Astrocyte (in vitro differentiated cells and primary cell): ENCODE measurements at regions not wholly inside any gene's neighbourhood (a gene's known extent, or its start where the extent isn't known, plus 50 kb on each side); places are given as distances from the start of the nearest gene placed in this dataset.

ENCODE experiments used
- DNase-seq: peaks from one replicate; pipeline ENCODE4 v3.0.0-alpha.2; 2010; ENCODE audit warnings: low read depth
- FAIRE-seq: peaks from 2 replicates; lab custom pipeline; 2011; peaks lifted over from hg19 to GRCh38; lab: Jason Lieb, UNC
- H2AFZ ChIP-seq: 2 replicates; pipeline ENCODE4 v1.6.0; 2012; ENCODE audit warnings: low read depth, low read length, inconsistent platforms
- H3K27ac ChIP-seq: 2 replicates; pipeline ENCODE4 v1.5.1; 2011; ENCODE audit warnings: low read depth, low read length, inconsistent platforms
- H3K27me3 ChIP-seq: 2 replicates; pipeline ENCODE4 v1.6.0; 2011; ENCODE audit warnings: low read length, inconsistent platforms; ENCODE audit not compliant: insufficient read depth
- H3K36me3 ChIP-seq: 2 replicates; pipeline ENCODE4 v1.5.1; 2011; ENCODE audit warnings: low read length, inconsistent platforms; ENCODE audit not compliant: insufficient read depth
- H3K4me1 ChIP-seq: 2 replicates; pipeline ENCODE4 v1.5.1; 2011; ENCODE audit warnings: low read length, inconsistent platforms; ENCODE audit not compliant: insufficient read depth
- H3K4me2 ChIP-seq: 2 replicates; pipeline ENCODE4 v1.6.0; 2012; ENCODE audit warnings: low read length, inconsistent platforms
- H3K4me3 ChIP-seq: 2 replicates; pipeline ENCODE4 v1.5.1; 2011; ENCODE audit warnings: low read depth, mild to moderate bottlenecking, low read length, inconsistent platforms; ENCODE audit not compliant: insufficient read depth
- H3K79me2 ChIP-seq: 2 replicates; pipeline ENCODE4 v1.6.0; 2012; ENCODE audit warnings: mild to moderate bottlenecking, low read length, inconsistent platforms; ENCODE audit not compliant: insufficient read depth
- H3K9ac ChIP-seq: 2 replicates; pipeline ENCODE4 v1.6.0; 2012; ENCODE audit warnings: mild to moderate bottlenecking, low read length, inconsistent platforms
- H3K9me3 ChIP-seq: 2 replicates; pipeline ENCODE4 v1.5.1; 2012; ENCODE audit warnings: low read depth, mild to moderate bottlenecking, low read length, inconsistent platforms; ENCODE audit not compliant: insufficient read depth
- H4K20me1 ChIP-seq: 2 replicates; pipeline ENCODE4 v1.6.0; 2012; ENCODE audit warnings: low read length, inconsistent platforms; ENCODE audit not compliant: insufficient read depth
- H3K27ac Mint-ChIP-seq: one replicate; pipeline ENCODE4 v1.8.0; 2021; ENCODE audit warnings: mild to moderate bottlenecking, mixed read lengths; ENCODE audit not compliant: unreplicated experiment
- H3K27me3 Mint-ChIP-seq: one replicate; pipeline ENCODE4 v1.8.0; 2021; ENCODE audit warnings: low read depth, mixed read lengths; ENCODE audit not compliant: unreplicated experiment
- H3K36me3 Mint-ChIP-seq: one replicate; pipeline ENCODE4 v1.8.0; 2021; ENCODE audit warnings: low read depth, mixed read lengths; ENCODE audit not compliant: unreplicated experiment
- H3K4me1 Mint-ChIP-seq: one replicate; pipeline ENCODE4 v1.8.0; 2021; ENCODE audit warnings: low read depth, mixed read lengths; ENCODE audit not compliant: unreplicated experiment
- H3K4me3 Mint-ChIP-seq: one replicate; pipeline ENCODE4 v1.8.0; 2021; ENCODE audit warnings: mild to moderate bottlenecking, moderate library complexity, mixed read lengths; ENCODE audit not compliant: unreplicated experiment
- H3K9me3 Mint-ChIP-seq: one replicate; pipeline ENCODE4 v1.8.0; 2021; ENCODE audit warnings: mild to moderate bottlenecking, mixed read lengths; ENCODE audit not compliant: unreplicated experiment
- EZH2 ChIP-seq: IDR thresholded peaks from 2 replicates; pipeline ENCODE4 v1.6.1; 2012; ENCODE audit warnings: mild to moderate bottlenecking, low read length, inconsistent platforms; ENCODE audit not compliant: insufficient read depth
- TF ChIP-seq, protein P1 (sequence below): IDR thresholded peaks from 2 replicates; pipeline ENCODE4 v1.5.1; 2011; ENCODE audit warnings: low read depth, mild to moderate bottlenecking, inconsistent platforms, low read length, moderate library complexity; ENCODE audit not compliant: insufficient read depth

- H3K9me3 ChIP-seq: no peaks in the 10 kb centered on the region
- FAIRE-seq: no peak
- no peak overlapping the region for H3K4me3 ChIP-seq
- no peak overlapping the region for H3K27ac Mint-ChIP-seq
- H3K4me1 ChIP-seq: no peaks in the 10 kb centered on the region
- H3K9ac ChIP-seq: no peak overlapping the region
- no peak for DNase-seq
- H3K27ac ChIP-seq: no peak overlapping the region
- H4K20me1 ChIP-seq: no peaks in the 10 kb centered on the region
- H3K79me2 ChIP-seq: no peaks in the 10 kb centered on the region
- H3K36me3 ChIP-seq: no peaks in the 10 kb centered on the region
- no peak overlapping the region for H2AFZ ChIP-seq
- H3K4me3 Mint-ChIP-seq: no peak overlapping the region
- H3K27me3 ChIP-seq: peaks cover 7% of the 10 kb centered on the region
- TF ChIP-seq, protein P1, sequence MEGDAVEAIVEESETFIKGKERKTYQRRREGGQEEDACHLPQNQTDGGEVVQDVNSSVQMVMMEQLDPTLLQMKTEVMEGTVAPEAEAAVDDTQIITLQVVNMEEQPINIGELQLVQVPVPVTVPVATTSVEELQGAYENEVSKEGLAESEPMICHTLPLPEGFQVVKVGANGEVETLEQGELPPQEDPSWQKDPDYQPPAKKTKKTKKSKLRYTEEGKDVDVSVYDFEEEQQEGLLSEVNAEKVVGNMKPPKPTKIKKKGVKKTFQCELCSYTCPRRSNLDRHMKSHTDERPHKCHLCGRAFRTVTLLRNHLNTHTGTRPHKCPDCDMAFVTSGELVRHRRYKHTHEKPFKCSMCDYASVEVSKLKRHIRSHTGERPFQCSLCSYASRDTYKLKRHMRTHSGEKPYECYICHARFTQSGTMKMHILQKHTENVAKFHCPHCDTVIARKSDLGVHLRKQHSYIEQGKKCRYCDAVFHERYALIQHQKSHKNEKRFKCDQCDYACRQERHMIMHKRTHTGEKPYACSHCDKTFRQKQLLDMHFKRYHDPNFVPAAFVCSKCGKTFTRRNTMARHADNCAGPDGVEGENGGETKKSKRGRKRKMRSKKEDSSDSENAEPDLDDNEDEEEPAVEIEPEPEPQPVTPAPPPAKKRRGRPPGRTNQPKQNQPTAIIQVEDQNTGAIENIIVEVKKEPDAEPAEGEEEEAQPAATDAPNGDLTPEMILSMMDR: no peak
- TF ChIP-seq EZH2: no peak
- H3K4me1 Mint-ChIP-seq: no peaks in the 10 kb centered on the region
- H3K27me3 Mint-ChIP-seq: peaks cover 2% of the 10 kb centered on the region
- H3K9me3 Mint-ChIP-seq: no peaks in the 10 kb centered on the region
- no peaks in the 10 kb centered on the region for H3K36me3 Mint-ChIP-seq
- H3K4me2 ChIP-seq: no peak overlapping the region
Measured at GRCh38 chr9:13432904-13433303, 153.4 kb upstream of the MPDZ start.

DNA sequence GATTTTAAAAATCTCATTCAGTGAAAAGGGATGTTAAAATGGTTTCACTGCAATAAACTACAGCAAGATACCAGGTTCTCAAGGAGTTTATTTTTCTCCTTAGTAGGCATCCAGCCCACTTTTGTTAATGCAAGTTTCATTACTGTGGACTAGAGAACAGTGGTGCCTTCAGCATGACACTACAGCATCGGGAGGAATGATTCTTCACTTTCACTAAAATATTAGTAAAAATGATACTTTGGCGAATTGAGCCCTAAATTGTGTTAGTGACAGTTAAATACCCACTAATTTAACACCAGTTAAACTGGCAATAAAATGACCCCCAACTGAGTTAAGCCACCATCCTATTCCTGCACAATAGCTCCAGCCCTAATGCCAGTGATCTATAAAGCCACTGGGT, 152.2 kb upstream of the MPDZ start:
- Histone ChIP-seq H3K4me2 (no peak overlapping the region), H4K20me1 (no peaks in the 10 kb centered on the region), H3K4me1 (no peaks in the 10 kb centered on the region), H3K27ac (no peak overlapping the region), H2AFZ (no peak overlapping the region), H3K9ac (no peak overlapping the region), H3K79me2 (no peaks in the 10 kb centered on the region), H3K4me3 (no peak overlapping the region), H3K36me3 (no peaks in the 10 kb centered on the region), H3K9me3 (no peaks in the 10 kb centered on the region), H3K27me3 (peaks cover 9% of the 10 kb centered on the region)
- Mint-ChIP-seq H3K4me3 (no peak overlapping the region), H3K36me3 (no peaks in the 10 kb centered on the region), H3K4me1 (no peaks in the 10 kb centered on the region), H3K9me3 (no peaks in the 10 kb centered on the region), H3K27me3 (peaks cover 2% of the 10 kb centered on the region), H3K27ac (no peak overlapping the region)
- no peak for FAIRE-seq
- no peak for TF ChIP-seq EZH2
- TF ChIP-seq, protein P1: no peak
- no peak for DNase-seq

GRCh38 chr9:13431222-13431536, 151.7 kb upstream of the MPDZ start:
- no peak for FAIRE-seq
- no peaks in the 10 kb centered on the region for H4K20me1 ChIP-seq
- peak overlapping the region; percentile 23 for H3K4me2 ChIP-seq
- H3K79me2 ChIP-seq: no peaks in the 10 kb centered on the region
- TF ChIP-seq EZH2: no peak
- Mint-ChIP-seq H3K9me3 (no peaks in the 10 kb centered on the region), H3K4me1 (no peaks in the 10 kb centered on the region), H3K36me3 (no peaks in the 10 kb centered on the region), H3K27me3 (peaks cover 2% of the 10 kb centered on the region), H3K4me3 (no peak overlapping the region), H3K27ac (no peak overlapping the region)
- DNase-seq: no peak
- no peaks in the 10 kb centered on the region for H3K9me3 ChIP-seq
- no peak overlapping the region for H2AFZ ChIP-seq
- no peaks in the 10 kb centered on the region for H3K4me1 ChIP-seq
- H3K4me3 ChIP-seq: no peak overlapping the region
- H3K36me3 ChIP-seq: no peaks in the 10 kb centered on the region
- no peak overlapping the region for H3K27ac ChIP-seq
- no peak overlapping the region for H3K9ac ChIP-seq
- H3K27me3 ChIP-seq: peaks cover 12% of the 10 kb centered on the region
